H1 (cell line): ENCODE measurements at regions not wholly inside any gene's neighbourhood (a gene's known extent, or its start where the extent isn't known, plus 50 kb on each side); places are given as distances from the start of the nearest gene placed in this dataset.

Source experiments
- CTCF ChIA-PET: fragments of 300-600 bp; sonication (Branson Sonifier 250); formaldehyde crosslinking; loops from one replicate; lab custom pipeline; 2021; ENCODE audit not compliant: partially characterized antibody; lab: Charles Lee
- POLR2A ChIA-PET: fragments of 300-600 bp; sonication (Branson Sonifier 250); formaldehyde crosslinking; loops from one replicate; lab custom pipeline; 2021; ENCODE audit warnings: inconsistent platforms; ENCODE audit not compliant: partially characterized antibody; lab: Charles Lee
- DNase-seq, 2 experiments: peaks; one replicate each; pipeline versions ENCODE4 v3.0.0 to v3.0.0-alpha.2; 2010 to 2022; ENCODE audit warnings: low spot score in 2 of 2, low read depth in 1 of 2, mixed read lengths in 1 of 2
- FAIRE-seq: peaks from 2 replicates; lab custom pipeline; 2011; peaks lifted over from hg19 to GRCh38; lab: Jason Lieb, UNC
- H2AFZ ChIP-seq: 2 replicates; pipeline ENCODE4 v1.8.1; 2012; ENCODE audit warnings: low read length, inconsistent platforms
- H2AK5ac ChIP-seq: 2 replicates; pipeline ENCODE4 v1.6.1; 2013; ENCODE audit warnings: low read depth, low read length
- H2BK120ac ChIP-seq: replicated peaks from 2 replicates; pipeline ENCODE3; 2013; ENCODE audit warnings: low read depth, low read length, inconsistent platforms
- H2BK12ac ChIP-seq: 2 replicates; pipeline ENCODE4 v1.6.1; 2013; ENCODE audit warnings: low read depth, low read length
- H2BK15ac ChIP-seq: 2 replicates; pipeline ENCODE4 v1.6.1; 2013; ENCODE audit warnings: low read length
- H2BK20ac ChIP-seq: 2 replicates; pipeline ENCODE4 v1.6.1; 2013; ENCODE audit warnings: low read length
- H2BK5ac ChIP-seq: 2 replicates; pipeline ENCODE4 v1.6.1; 2013; ENCODE audit warnings: low read depth, low read length
- H3K14ac ChIP-seq: 2 replicates; pipeline ENCODE4 v1.6.1; 2013; ENCODE audit warnings: inconsistent platforms; ENCODE audit not compliant: insufficient read length
- H3K18ac ChIP-seq: 2 replicates; pipeline ENCODE4 v1.6.1; 2013; ENCODE audit warnings: low read length; ENCODE audit errors: extremely low read depth
- H3K23ac ChIP-seq: 2 replicates; pipeline ENCODE4 v1.6.1; 2013; ENCODE audit warnings: inconsistent platforms; ENCODE audit not compliant: insufficient read length
- H3K23me2 ChIP-seq: 2 replicates; pipeline ENCODE4 v1.6.1; 2013; ENCODE audit warnings: low read depth, low read length
- H3K27ac ChIP-seq: 2 replicates; pipeline ENCODE4 v1.6.1; 2011; ENCODE audit warnings: low read depth, low read length, inconsistent platforms
- H3K27me3 ChIP-seq, 4 experiments: replicated peaks in 1 of 4; 1 replicate in 1 of 4; 2 replicates in 3 of 4; pipeline versions ENCODE4 v1.6.1 to v1.8.1; 2011 to 2013; ENCODE audit warnings: low read length in 3 of 4, mild to moderate bottlenecking in 3 of 4, inconsistent platforms in 2 of 4, mixed read lengths in 2 of 4, moderate library complexity in 1 of 4; ENCODE audit not compliant: control insufficient read depth in 3 of 4, insufficient read depth in 3 of 4; ENCODE audit errors: extremely low read depth in 1 of 4
- H3K36me3 ChIP-seq, 4 experiments: 2 replicates each; pipeline versions ENCODE4 v1.6.1 to v1.8.1; 2011 to 2013; ENCODE audit warnings: mild to moderate bottlenecking in 4 of 4, low read length in 3 of 4, moderate library complexity in 2 of 4, control low read depth in 1 of 4, inconsistent platforms in 1 of 4; ENCODE audit not compliant: insufficient read depth in 4 of 4, control insufficient read depth in 2 of 4
- H3K4ac ChIP-seq: replicated peaks from 2 replicates; pipeline ENCODE3; 2013; ENCODE audit warnings: low read length, low read depth, mixed read lengths, inconsistent platforms; ENCODE audit not compliant: insufficient read length
- H3K4me1 ChIP-seq, 4 experiments: replicated peaks in 1 of 4; 1 replicate in 1 of 4; 2 replicates in 3 of 4; pipeline versions ENCODE4 v1.6.1 to v1.8.1; 2011 to 2013; ENCODE audit warnings: low read length in 3 of 4, inconsistent platforms in 2 of 4, mixed read lengths in 1 of 4; ENCODE audit not compliant: insufficient read depth in 4 of 4, control insufficient read depth in 3 of 4
- H3K4me2 ChIP-seq, 2 experiments: 2 replicates each; pipeline versions ENCODE4 v1.6.1 to v1.8.1; 2011 to 2013; ENCODE audit warnings: low read depth in 2 of 2, low read length in 2 of 2, control low read depth in 1 of 2, inconsistent platforms in 1 of 2, mild to moderate bottlenecking in 1 of 2; ENCODE audit not compliant: insufficient read depth in 1 of 2
- H3K4me3 ChIP-seq, 4 experiments: fragments of 200-600, 300-600 bp in 1 of 4; sonication (generic), shearing (Covaris generic), sonication (Bioruptor Twin) in 1 of 4; 2 replicates each; pipeline versions ENCODE4 v1.5.1 to v1.8.1; 2011 to 2016; ENCODE audit warnings: low read length in 4 of 4, low read depth in 3 of 4, control low read depth in 2 of 4, inconsistent platforms in 2 of 4, mild to moderate bottlenecking in 2 of 4, mixed read lengths in 1 of 4, moderate library complexity in 1 of 4; ENCODE audit not compliant: insufficient read depth in 2 of 4; ENCODE audit errors: extremely low read depth in 1 of 4
- H3K56ac ChIP-seq: replicated peaks from 2 replicates; pipeline ENCODE3; 2013; ENCODE audit warnings: low read depth, mild to moderate bottlenecking, mixed read lengths, low read length, inconsistent platforms; ENCODE audit not compliant: insufficient read length
- H3K79me1 ChIP-seq: 2 replicates; pipeline ENCODE4 v1.6.1; 2013; ENCODE audit warnings: low read depth, low read length, control low read depth
- H3K79me2 ChIP-seq, 2 experiments: 2 replicates each; pipeline versions ENCODE4 v1.6.1 to v1.8.1; 2012 to 2013; ENCODE audit warnings: low read length in 2 of 2, mild to moderate bottlenecking in 2 of 2, inconsistent platforms in 1 of 2; ENCODE audit not compliant: insufficient read depth in 2 of 2, control insufficient read depth in 1 of 2
- H3K9ac ChIP-seq, 4 experiments: replicated peaks in 1 of 4; 1 replicate in 1 of 4; 2 replicates in 3 of 4; pipeline versions ENCODE4 v1.6.1 to v1.8.1; 2011 to 2013; ENCODE audit warnings: low read depth in 3 of 4, low read length in 3 of 4, control low read depth in 2 of 4, mild to moderate bottlenecking in 2 of 4, moderate library complexity in 2 of 4, inconsistent platforms in 1 of 4; ENCODE audit errors: extremely low read depth in 1 of 4
- H3K9me3 ChIP-seq, 2 experiments: 2 replicates each; pipeline versions ENCODE4 v1.6.1 to v1.8.1; 2012 to 2013; ENCODE audit warnings: mild to moderate bottlenecking in 2 of 2, moderate library complexity in 2 of 2, control low read depth in 1 of 2, inconsistent platforms in 1 of 2, low read depth in 1 of 2, low read length in 1 of 2, mixed read lengths in 1 of 2; ENCODE audit not compliant: insufficient read depth in 2 of 2
- H4K20me1 ChIP-seq, 2 experiments: replicated peaks in 1 of 2; 2 replicates each; pipeline versions ENCODE3 to v1.8.1; 2011 to 2013; ENCODE audit warnings: inconsistent platforms in 2 of 2, low read length in 2 of 2, mild to moderate bottlenecking in 1 of 2; ENCODE audit not compliant: insufficient read depth in 2 of 2, control insufficient read depth in 1 of 2
- H4K5ac ChIP-seq: 2 replicates; pipeline ENCODE4 v1.6.1; 2013; ENCODE audit warnings: low read length, low read depth, mixed read lengths, inconsistent platforms; ENCODE audit not compliant: insufficient read length
- H4K8ac ChIP-seq: 2 replicates; pipeline ENCODE4 v1.8.0; 2013; ENCODE audit warnings: mild to moderate bottlenecking, moderate library complexity, low read length, inconsistent platforms; ENCODE audit not compliant: insufficient read depth; ENCODE audit errors: extremely low read depth
- H4K91ac ChIP-seq: replicated peaks from 2 replicates; pipeline ENCODE3; 2013; ENCODE audit warnings: low read length, mixed read lengths, inconsistent platforms; ENCODE audit not compliant: insufficient read length
- CREB1 ChIP-seq: IDR thresholded peaks from 2 replicates; pipeline ENCODE4 v1.6.1; 2012; ENCODE audit warnings: inconsistent platforms
- POLR2AphosphoS5 ChIP-seq: IDR thresholded peaks from 2 replicates; pipeline ENCODE4 v1.6.1; 2011; ENCODE audit warnings: low read depth, low read length
- RBBP5 ChIP-seq: IDR thresholded peaks from 2 replicates; pipeline ENCODE4 v1.7.1; 2012; ENCODE audit warnings: low read depth, mild to moderate bottlenecking, inconsistent platforms, low read length, moderate library complexity, borderline replicate concordance
- RNF2 ChIP-seq: fragments of 200-900, 300-1000 bp; sonication (generic); IDR thresholded peaks from 2 replicates; pipeline ENCODE4 v1.7.1; 2016; ENCODE audit warnings: borderline replicate concordance, low read depth, mild to moderate bottlenecking, antibody characterized with exemption, low read length; ENCODE audit not compliant: poor library complexity, severe bottlenecking; ENCODE audit errors: missing control alignments
- SP2 ChIP-seq: IDR thresholded peaks from 2 replicates; pipeline ENCODE4 v1.6.1; 2012; ENCODE audit warnings: mild to moderate bottlenecking, low read length, inconsistent platforms
- SP4 ChIP-seq: IDR thresholded peaks from 2 replicates; pipeline ENCODE4 v1.6.1; 2012; ENCODE audit warnings: low read length, inconsistent platforms
- SRF ChIP-seq: IDR thresholded peaks from 2 replicates; pipeline ENCODE4 v1.6.1; 2011; ENCODE audit warnings: mild to moderate bottlenecking, low read depth, low read length, moderate library complexity
- YY1 ChIP-seq: IDR thresholded peaks from 2 replicates; pipeline ENCODE4 v1.6.1; 2011; ENCODE audit warnings: low read depth, mild to moderate bottlenecking, low read length
- ZNF274 ChIP-seq: IDR thresholded peaks from 2 replicates; pipeline ENCODE4 v1.7.0; 2012; ENCODE audit warnings: low read length, borderline replicate concordance; ENCODE audit errors: extremely low read depth
- WGBS, 2 experiments: shearing (Covaris generic) in 1 of 2; methylation state at CpG; one replicate each; pipeline versions ENCODE4 v1.1.6 to v1.1.7; 2013 to 2015; ENCODE audit warnings: low lambda C conversion rate in 2 of 2, mixed read lengths in 2 of 2, inconsistent platforms in 1 of 2, low coverage in 1 of 2, missing lambda C conversion rate in 1 of 2; ENCODE audit not compliant: insufficient replicate concordance in 2 of 2, insufficient coverage in 1 of 2, insufficient read length in 1 of 2; ENCODE audit errors: extremely low coverage in 1 of 2, missing lambda C conversion rate in 1 of 2; 5-methylcytosine and 5-hydroxymethylcytosine counted together

DNA sequence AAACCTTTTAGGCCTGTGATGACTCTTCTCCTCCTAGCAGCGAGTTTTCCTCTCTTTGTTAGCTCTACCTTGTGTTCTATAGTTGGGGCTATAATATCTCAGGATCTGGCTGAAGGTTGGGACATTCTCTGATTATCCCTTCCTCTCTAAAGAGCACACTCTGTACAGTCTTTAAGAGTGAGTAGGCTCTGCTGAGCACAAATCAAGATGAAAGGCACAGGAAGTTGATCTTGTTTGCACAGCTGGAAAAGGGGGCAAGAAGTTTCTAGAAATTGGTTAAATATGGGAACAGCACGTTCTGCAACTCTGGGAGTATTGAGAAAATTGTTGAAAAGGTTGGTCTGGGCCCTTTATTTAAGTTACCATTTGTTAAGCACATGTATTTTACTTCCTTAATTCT, 240.9 kb downstream of the CDH11 start:
- H2BK20ac ChIP-seq: no peak overlapping the region
- no peak overlapping the region for H3K4ac ChIP-seq
- no peak overlapping the region for H2AK5ac ChIP-seq
- no peak overlapping the region for H3K14ac ChIP-seq
- no peak overlapping the region for H3K4me2 ChIP-seq
- no peak overlapping the region for H3K27ac ChIP-seq
- ChIA-PET POLR2A (no interaction called here), CTCF (no interaction called here)
- no peaks in the 10 kb centered on the region for H3K4me1 ChIP-seq
- H3K4me3 ChIP-seq: no peak overlapping the region
- no peak overlapping the region for H2BK5ac ChIP-seq
- FAIRE-seq: no peak
- H3K9ac ChIP-seq: no peak overlapping the region
- no peak overlapping the region for H2AFZ ChIP-seq
- H3K23ac ChIP-seq: no peak overlapping the region
- H3K36me3 ChIP-seq: no peaks in the 10 kb centered on the region
- no peak overlapping the region for H2BK120ac ChIP-seq
- DNase-seq: no peak
- TF ChIP-seq YY1 (no peak), SP2 (no peak), SRF (no peak), POLR2AphosphoS5 (no peak), CREB1 (no peak), SP4 (no peak), RNF2 (no peak), ZNF274 (no peak), RBBP5 (no peak)
- H4K91ac ChIP-seq: no peak overlapping the region
- no peaks in the 10 kb centered on the region for H4K20me1 ChIP-seq
- no peak overlapping the region for H3K56ac ChIP-seq
- no peaks in the 10 kb centered on the region for H3K9me3 ChIP-seq
- H3K79me2 ChIP-seq: no peaks in the 10 kb centered on the region
- H3K18ac ChIP-seq: no peak overlapping the region
- H3K23me2 ChIP-seq: no peaks in the 10 kb centered on the region
- H3K79me1 ChIP-seq: no peaks in the 10 kb centered on the region
- H4K8ac ChIP-seq: no peak overlapping the region
- no peak overlapping the region for H4K5ac ChIP-seq
- H2BK12ac ChIP-seq: no peak overlapping the region
- H2BK15ac ChIP-seq: no peak overlapping the region
- H3K27me3 ChIP-seq: no peaks in the 10 kb centered on the region
- WGBS, 2 experiments: 81% methylated on average over 2 of the region's 2 CpGs; no CpG with 5 or more reads in 1 of the 2 experiments
